ENCODE measurements at regions not wholly inside any gene's neighbourhood (a gene's known extent, or its start where the extent isn't known, plus 50 kb on each side); places are given as distances from the start of the nearest gene placed in this dataset.

DNA sequence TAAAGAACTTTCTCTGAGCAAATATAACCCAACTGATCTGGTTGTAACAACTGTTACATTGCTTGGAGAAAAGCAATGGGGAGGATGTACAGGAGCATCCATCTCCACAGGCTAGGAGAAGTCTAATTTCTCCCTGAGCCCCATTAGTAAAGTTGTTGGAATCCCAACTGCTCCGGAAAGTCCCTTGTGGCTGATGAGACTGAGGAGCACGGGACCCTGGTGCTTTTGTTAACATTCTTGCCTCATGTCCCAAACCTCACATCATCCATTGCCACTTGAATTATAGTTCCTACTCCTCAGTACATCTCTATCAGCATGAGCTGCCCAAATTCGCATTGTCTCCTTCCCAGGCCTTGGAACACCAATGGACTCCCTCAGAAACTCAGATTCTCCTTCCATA, 260.6 kb upstream of the BMP2 start:
- no peak for TF ChIP-seq CTCF (IDR thresholded peaks at IDR 0.05)
- no peak for TF ChIP-seq REST (IDR thresholded peaks at IDR 0.05; ENCODE audit: insufficient read depth in 1 of 2, low read depth in 2 of 2, low read length in 1 of 2)
- TF ChIP-seq POLR2AphosphoS5 (IDR thresholded peaks at IDR 0.05; ENCODE audit: low read depth, low read length) = no peak
- TF ChIP-seq SIN3A (IDR thresholded peaks at IDR 0.05; ENCODE audit: borderline replicate concordance, insufficient read depth, low read depth, low read length) = no peak
- no peak for TF ChIP-seq TCF7L2 (IDR thresholded peaks at IDR 0.05; ENCODE audit: low read depth, low read length)
